ENCODE measurements at regions not wholly inside any gene's neighbourhood (a gene's known extent, or its start where the extent isn't known, plus 50 kb on each side); places are given as distances from the start of the nearest gene placed in this dataset.

- TF ChIP-seq CTCF (IDR thresholded peaks at IDR 0.05) (no peak), POLR2A (IDR thresholded peaks at IDR 0.05) (no peak)
Measured at GRCh38 chr12:88642675-88643431, 62.6 kb upstream of the KITLG start.
